ENCODE measurements at regions not wholly inside any gene's neighbourhood (a gene's known extent, or its start where the extent isn't known, plus 50 kb on each side); places are given as distances from the start of the nearest gene placed in this dataset.
"Not testable (repeated sequence)": the region's sequence is repeated elsewhere in the genome, so short reads cannot be mapped to it uniquely, and the experiment has no call there.

DNA sequence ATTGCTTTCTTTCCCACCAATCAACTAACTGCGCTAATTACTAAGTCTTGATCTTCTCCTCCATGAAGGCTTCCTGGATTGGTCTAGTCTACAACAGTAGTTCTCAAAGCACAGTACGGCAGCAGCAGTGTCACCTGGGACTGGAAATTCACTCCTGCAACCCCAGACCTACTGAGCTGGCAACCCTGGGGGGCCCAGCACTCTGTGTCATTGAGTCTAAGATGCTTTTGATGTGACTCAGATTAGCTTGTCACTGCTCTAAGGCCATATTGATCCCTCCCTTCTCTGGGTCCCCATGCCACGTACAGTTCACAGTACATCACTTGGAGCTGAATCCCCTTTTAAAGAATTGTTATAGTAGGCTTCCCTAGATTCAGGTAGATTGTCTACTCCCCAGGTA, 65.7 kb upstream of the KMT2C start:
- Mint-ChIP-seq H3K36me3 (no peaks in the 10 kb centered on the region), H3K27ac (no peak overlapping the region), H3K4me1 (no peaks in the 10 kb centered on the region), H3K9me3 (no peaks in the 10 kb centered on the region), H3K4me3 (no peak overlapping the region)
- DNase-seq (ENCODE audit: low spot score in 2 of 2) = no peak
- ATAC-seq = no peak

DNA sequence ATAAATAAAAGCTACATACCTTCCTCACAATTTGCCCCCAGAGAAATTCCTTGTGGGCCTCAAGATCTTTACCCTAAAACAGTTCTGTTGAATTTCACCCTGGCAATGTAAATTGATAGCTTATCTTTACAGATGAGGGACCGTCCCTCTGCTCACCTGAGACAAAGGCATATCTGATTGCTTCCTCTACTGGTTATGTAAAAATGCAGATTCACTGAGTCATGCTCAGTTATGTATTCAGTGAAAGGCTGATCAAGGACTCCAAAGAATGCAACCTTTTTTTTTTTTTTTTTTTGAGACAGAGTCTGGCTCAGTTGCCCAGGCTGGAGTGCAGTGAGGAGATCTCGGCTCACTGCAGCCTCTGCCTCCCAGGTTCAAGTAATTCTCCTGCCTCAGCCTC, 64.2 kb upstream of the KMT2C start:
- not testable (repeated sequence) for DNase-seq (ENCODE audit: low spot score in 2 of 2); H3K36me3 Mint-ChIP-seq; H3K9me3 Mint-ChIP-seq; ATAC-seq; H3K27ac Mint-ChIP-seq; H3K4me1 Mint-ChIP-seq; H3K4me3 Mint-ChIP-seq

DNA sequence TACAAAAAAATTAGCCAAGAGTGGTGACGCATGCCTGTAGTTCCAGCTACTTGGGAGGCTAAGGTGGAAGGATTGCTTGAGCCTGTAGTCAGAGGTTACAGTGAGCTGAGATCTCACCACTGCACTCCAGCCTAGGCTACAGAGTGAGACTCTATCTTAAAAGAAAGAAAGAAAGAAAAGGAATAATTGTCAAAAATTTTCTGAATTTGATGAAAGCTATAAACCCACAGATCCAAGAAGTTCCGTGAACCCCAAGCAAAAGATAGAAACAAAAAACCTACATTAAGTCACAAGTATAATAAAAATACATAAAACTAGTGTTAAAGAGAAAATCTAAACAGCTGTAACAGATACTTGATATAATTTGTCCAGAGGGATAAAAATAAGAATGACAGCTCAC, 60.1 kb upstream of the KMT2C start:
- no peak for ATAC-seq
- Mint-ChIP-seq H3K27ac (no peak overlapping the region), H3K36me3 (no peaks in the 10 kb centered on the region), H3K9me3 (no peaks in the 10 kb centered on the region), H3K4me1 (no peaks in the 10 kb centered on the region), H3K4me3 (no peak overlapping the region)
- DNase-seq (ENCODE audit: low spot score in 2 of 2) = no peak

DNA sequence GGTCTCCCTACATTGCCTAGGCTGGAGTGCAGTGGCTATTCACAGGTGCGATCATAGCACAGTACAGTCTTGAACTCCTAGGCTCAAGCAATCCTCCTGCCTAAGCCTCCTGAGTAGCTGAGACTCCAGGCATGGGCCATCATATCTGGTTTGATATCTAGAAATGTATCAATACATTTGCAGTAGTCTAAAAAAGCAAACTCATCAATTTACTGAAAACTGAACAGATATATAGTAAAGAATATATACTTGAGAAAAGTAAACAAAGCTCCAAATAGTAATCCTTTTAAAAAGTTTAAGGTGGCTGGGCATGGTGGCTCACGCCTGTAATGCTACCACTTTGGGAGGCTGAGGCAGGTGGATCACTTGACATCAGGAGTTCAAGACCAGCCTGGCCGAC, 57.1 kb upstream of the KMT2C start:
- H3K4me3 Mint-ChIP-seq = no peak overlapping the region
- no peaks in the 10 kb centered on the region for H3K36me3 Mint-ChIP-seq
- ATAC-seq (no peak), DNase-seq (ENCODE audit: low spot score in 2 of 2) (no peak)
- H3K4me1 Mint-ChIP-seq = no peaks in the 10 kb centered on the region
- H3K9me3 Mint-ChIP-seq = no peaks in the 10 kb centered on the region
- no peak overlapping the region for H3K27ac Mint-ChIP-seq

DNA sequence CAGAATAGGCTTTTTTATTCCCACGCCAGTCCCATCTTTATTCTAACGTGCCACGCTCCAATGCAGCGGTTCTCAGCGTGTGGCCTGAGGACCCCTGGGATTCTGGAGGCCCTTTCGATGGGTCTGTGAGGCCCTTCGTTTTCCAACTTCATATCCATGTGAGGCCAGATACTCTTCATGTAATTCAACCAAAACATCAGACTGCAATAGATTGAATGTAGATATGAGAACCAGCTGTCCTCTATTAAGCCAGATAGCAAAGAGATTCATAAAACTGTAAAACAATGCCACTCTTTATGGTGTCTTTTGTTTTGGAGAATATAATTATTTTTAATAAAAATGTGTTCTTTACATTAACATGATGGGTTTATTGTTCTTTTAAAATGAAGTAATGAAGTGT, 53.2 kb upstream of the KMT2C start:
- Mint-ChIP-seq H3K27ac (no peak overlapping the region), H3K4me1 (no peaks in the 10 kb centered on the region), H3K36me3 (no peaks in the 10 kb centered on the region), H3K4me3 (no peak overlapping the region), H3K9me3 (no peaks in the 10 kb centered on the region)
- ATAC-seq = no peak
- no peak for DNase-seq (ENCODE audit: low spot score in 2 of 2)

DNA sequence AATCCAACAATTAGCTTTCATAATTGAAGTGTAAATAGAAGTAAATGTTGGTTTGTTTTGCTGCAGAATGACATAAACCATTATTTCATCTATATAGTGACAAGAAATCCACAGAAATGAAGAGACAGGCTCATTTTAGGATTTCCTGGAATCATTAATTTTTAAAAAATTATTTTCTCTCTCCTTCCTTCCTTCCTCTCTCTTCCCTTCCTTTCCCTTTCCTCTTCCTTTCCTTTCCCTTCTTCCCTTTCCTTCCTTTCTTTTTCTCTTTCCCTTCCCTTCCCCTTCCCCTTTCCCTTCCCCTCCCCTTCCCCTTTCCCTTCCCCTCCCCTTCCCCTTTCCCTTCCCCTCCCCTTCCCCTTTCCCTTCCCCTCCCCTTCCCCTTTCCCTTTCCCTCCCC, 51.2 kb upstream of the KMT2C start:
- Mint-ChIP-seq H3K9me3 (no peaks in the 10 kb centered on the region), H3K4me3 (no peak overlapping the region), H3K27ac (no peak overlapping the region), H3K4me1 (no peaks in the 10 kb centered on the region), H3K36me3 (no peaks in the 10 kb centered on the region)
- ATAC-seq (no peak), DNase-seq (ENCODE audit: low spot score in 2 of 2) (no peak)

DNA sequence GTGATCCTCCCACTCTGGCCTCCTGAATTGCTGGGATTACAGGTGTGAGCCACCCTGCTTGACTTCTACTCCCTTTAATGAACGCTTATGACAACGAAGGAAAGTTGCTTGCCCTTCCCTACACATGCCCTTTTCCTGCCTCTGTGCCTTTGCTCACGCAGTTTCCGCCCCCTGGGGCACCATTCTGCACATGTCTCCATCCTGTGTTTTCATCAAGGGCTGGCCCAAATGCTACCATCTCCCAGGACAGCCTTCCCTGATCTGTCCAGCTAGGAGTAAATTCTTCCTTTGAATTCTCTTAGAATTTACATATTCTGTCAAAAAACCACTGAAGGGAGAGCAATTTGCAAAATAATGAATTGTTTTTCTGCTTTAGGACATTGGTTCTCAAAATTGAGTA, 50.0 kb upstream of the KMT2C start:
- Mint-ChIP-seq H3K27ac (no peak overlapping the region), H3K4me1 (no peaks in the 10 kb centered on the region), H3K36me3 (no peaks in the 10 kb centered on the region), H3K4me3 (no peak overlapping the region), H3K9me3 (no peaks in the 10 kb centered on the region)
- no peak for DNase-seq (ENCODE audit: low spot score in 2 of 2)
- ATAC-seq = no peak

Data from stimulated activated effector memory CD8-positive, alpha-beta T cell treated with anti-CD3 and anti-CD28 coated beads, Interleukin-12 subunit alpha, Interleukin-12 subunit beta, amount 100 ng/mL, for 72 hours (primary cell).